ENCODE measurements at regions not wholly inside any gene's neighbourhood (a gene's known extent, or its start where the extent isn't known, plus 50 kb on each side); places are given as distances from the start of the nearest gene placed in this dataset.

DNA sequence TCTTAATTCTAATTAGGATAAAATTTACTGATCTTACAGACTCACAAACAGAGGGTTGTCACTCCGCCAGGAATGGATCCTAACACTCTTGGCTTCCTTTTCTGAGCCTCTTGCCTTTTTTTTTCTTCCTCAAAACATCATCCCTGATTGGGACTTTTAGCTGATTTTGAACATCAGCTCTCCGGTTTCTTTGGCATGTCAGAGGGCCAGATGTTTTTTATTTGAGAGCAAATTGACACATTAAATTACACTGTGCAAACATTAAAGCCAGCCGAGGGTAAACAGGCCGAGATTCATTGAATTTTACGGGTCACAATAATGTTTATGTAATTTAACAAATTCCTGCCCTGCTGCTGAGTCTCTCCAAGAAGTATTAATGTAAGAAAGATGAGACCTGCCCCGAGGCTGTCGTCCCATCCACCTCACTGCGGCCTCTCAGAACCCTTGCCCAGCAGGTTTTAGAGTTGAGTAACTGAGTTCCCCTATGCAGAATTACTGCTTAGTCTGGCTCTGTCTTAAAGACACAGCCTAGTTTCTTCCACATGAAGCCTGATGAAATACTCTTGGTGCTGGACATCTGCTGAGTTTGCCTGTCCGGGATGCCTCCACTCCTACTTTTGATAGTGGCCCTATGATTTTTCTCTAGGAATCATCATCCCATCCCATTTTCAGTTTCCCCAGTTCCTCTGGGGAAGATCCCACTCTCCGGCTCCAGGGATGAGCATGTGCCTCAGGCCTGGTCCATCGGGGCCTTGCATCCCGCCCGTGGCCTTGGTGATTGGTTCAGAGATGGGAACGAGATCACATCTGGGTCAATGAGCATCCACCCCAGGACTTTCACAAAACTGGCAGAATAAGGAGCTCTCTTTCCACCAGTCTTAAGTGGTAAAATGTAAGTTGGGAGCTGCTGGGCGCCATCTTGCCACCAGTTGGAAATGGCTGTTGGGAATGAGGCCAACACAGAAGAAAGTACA lies 226.6 kb upstream of the TLE3 start:
- DNase-seq (ENCODE audit: low read depth in 2 of 2): no peak

DNA sequence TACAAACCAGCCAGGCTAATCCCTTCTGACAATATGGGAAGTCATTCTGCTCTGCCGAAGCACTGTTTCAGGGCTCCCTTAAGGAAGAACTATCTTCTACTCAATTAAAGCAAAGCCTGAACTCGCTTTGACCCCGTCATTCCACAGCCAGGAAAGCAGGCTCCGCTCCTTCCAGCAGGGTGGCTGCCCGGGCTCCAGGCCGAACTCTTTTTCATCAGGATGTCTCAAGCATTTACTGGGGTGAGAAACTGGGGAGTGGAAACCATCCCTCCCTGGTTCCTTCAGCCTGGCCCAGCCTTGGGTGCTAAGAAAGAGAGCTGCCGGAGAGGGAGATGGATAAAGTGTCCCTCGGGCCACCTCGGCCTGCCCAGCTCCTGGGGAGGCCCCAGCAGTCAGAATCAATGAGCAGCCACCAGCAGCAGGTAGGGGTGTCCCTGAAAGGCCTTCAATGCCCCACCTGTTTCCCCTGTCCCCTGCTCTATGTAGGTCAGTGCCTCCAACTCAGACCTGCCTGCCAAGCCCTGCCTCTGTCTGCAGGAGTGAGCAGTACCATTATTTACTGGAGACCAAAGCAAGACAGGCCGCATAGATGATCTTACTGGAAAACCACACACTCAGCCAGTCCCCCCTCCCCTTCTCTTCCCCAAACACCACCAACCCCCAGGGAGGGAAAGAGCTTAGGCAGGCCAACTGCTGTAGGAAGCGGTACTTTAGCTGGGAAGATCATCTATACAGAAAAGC lies 225.6 kb upstream of the TLE3 start:
- DNase-seq (ENCODE audit: low read depth in 2 of 2): no peak

DNA sequence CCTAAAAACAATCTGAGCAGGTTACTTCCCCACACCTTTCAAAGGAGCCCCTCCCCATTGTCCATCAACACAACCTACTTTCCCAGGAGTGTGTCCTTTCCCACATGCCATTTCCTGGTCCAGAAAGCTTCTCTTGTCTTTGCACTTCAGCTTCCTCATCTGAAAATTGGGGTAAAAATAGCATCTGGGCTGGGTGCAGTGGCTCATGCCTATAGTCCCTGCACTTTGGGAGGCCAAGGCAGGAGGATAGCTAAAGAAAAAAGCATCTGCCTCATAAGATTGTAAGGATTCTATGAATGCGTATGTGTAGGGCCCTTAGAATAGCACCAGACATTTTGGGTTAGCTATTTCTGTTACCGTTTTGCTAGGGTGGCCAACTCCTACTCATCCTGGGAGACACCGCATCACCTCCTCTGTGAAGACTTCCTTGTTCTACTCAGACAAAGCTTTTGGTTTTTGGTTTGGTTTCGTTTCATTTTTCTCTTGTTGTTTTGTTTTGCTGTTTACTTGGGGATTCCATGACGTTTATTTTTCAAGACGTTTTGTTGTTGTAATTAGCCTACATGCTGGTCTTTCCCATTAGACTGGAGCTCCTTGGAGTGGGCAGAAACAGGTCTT lies 224.4 kb upstream of the TLE3 start:
- no peak for DNase-seq (ENCODE audit: low read depth in 2 of 2)

DNA sequence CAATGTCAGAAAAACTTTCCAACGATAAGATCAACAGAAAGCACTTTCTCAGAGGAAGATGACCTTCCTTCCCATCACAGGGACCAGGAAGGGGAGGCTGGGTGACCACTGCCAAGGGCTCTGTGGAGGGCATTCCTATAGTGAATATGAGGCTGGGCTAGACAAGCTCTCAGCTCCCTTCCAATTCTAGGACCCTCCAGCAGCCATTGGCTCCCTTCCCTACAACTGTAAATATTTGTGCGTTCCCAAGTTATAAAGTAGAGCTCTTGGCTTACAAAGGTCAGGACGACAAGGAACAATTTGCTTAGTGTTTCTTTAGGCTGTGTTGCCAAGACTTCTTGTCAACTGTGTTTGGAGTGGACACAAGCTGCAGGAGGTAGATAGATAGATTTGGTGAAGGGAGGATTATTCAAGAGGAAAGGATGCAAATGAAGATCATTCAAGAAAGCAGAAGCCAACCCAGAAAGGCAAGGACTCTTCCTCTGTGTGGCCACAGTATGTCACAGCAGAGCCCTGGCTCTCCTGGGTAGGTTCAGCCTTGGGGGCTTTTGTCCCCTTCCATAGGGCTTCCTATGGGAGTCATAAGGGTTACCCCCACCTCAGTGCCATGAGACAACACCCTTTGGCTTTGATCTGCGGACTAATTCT lies 223.6 kb upstream of the TLE3 start:
- DNase-seq (ENCODE audit: low read depth in 2 of 2): no peak

DNA sequence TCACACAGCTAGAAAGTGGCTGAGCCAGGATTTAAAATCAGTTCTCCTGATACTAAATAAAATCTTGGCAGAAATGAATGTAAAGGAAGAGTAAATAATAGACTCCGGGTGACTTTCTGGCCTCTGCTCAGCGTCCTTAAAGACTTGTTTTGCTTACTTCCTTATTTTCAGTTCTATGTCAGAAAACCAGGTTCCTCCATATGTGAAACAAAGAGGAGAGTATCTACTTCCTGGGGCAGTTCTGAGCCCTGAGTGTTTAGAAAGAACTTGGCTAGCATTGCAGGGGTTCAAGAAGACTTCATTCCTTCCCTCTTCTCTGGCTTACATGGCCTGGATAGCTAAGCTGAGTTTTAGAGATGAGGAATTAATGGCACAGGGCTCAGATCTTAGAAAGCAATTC lies 222.8 kb upstream of the TLE3 start:
- DNase-seq (ENCODE audit: low read depth in 2 of 2): no peak

DNA sequence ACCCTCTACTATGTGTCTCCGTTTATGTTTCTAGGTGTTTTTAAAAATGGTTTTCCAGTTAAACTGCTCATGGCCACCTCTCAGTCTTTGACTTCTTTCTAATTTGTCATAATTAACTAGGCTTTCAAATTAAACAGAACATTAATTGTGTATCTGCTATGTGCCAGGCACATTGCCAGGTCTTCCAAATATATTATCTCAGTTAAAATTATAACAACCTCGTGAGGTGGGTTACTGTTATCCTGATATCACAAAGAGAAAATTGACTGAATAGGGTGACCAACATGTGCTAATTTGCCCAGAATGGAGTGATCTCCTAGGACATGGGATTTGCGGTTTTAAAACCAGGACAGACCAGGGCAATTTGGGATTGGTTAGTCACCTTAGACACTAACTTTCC lies 222.4 kb upstream of the TLE3 start:
- DNase-seq (ENCODE audit: low read depth in 2 of 2): no peak

DNA sequence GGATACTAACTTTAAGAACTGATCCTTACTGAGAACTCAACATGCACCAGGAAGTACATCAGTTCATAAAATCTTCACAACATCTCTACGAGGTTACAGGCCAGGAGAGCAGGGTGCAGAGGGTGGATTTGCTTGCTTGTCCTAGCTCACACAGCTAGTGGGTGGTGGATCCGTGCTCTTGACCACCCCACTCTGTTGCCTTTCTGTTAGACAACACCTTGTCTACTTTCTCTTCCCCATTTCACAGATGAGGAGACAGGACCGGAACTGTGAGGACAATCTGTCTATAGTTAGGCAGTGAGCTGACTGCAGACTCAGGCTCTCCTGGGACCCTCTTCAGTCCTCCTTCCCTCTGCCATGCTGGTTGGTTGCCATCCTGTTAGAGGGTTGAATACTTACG lies 221.7 kb upstream of the TLE3 start:
- DNase-seq (ENCODE audit: low read depth in 2 of 2): no peak

DNA sequence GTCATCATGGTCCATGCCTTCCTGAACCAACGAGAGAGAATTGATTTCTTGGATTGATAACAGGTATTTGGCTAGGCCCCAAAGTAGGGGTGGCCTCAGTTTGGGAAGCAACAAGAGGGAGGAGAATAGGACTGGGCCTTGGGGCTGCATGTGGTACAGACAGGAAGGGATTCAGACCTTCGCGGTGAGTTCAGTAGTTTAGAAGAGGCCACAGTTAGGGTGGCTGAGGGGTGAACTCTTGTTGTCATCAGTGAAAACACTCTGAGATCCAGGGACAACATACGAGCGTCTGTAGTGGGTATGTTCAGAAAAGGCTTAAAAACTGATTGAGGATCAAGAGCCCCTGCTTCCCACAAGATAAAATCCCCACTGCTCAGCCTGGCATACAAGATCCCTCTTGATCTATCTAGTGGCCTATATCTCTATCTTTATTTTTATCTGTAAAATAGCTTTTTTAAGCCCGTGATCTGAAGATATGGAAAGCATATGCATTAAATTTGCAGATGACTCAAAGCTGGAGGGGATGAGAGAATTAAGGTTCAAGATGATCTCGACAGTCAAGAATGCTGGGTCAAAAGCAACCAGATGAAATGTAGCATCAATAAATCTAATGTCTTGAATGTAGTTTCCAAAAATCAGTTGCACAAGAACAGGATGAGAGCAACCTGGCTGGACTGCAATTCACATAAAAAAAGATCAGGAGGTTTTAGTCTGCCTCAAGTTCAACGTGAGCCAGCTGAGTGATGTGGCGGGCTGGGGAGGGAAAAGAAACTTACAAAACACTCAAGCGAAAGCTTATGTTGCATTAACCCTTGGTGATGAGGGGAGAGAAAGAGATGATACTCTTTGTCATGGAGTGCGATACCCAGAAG lies 221.1 kb upstream of the TLE3 start:
- no peak for DNase-seq (ENCODE audit: low read depth in 2 of 2)

DNA sequence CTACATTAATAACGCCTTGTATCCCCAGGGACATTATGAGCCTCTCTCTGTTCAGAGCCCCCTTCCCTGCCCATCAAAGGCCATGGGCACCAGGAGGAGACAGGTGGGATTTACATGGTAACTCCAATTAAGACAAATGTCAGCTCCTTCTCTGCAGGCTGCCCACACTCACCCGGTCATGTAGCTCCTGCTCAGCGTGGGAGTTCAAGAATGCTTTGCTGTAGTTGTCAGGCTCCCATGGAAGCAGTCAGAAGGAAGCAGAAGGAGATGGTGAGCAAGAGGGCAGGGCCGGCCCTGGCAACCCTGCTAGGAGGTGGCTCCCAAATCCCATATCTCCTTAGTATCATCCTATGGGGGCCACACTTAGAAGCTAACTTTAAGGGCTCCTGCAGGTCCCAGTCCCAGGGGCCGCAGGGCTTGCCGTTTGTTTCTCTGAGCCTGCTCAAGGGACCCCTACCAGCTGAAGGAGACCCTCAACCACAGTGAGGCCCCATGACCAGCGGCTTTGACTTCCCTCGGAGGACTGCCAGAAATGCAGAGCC lies 218.4 kb upstream of the TLE3 start:
- DNase-seq (ENCODE audit: low read depth in 2 of 2): no peak

DNA sequence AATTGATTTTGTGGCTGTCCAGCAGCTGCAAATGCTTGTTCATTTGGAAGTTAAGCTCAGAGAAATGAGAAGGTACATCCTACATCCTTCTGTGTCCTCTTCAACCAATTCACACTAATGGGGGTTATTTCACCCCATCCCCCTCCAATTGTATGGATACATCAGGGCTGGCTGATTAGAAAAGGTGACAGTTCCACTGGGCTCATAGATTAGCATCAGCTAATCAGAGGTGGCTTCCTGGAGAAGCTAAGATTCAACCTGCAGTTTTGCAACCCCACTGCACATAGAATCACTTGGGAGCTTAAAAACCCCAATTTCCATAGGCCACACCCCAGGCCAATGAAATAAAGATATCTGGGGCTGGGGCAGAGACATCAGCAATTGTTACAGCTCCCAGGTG lies 217.7 kb upstream of the TLE3 start:
- no peak for DNase-seq (ENCODE audit: low read depth in 2 of 2)

DNA sequence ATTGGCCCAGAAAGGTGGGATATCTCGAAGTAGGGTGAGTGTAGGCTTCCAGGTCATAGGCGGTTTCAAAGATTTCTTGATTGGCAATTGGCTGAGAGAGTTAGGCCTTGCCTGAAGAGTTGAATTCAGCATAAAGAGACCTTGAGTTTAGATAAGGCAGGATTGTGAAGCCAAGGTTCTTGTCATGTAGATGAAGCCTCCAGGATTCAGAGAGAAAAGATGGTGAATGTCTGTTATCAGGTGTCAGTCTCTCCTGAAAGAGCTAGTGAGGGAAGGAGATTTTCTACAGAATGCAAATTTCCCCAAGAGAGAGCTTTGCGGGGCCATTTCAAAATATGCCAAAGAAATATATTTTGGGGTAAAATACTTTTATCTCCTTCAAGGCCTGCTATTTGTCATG lies 217.0 kb upstream of the TLE3 start:
- DNase-seq (ENCODE audit: low read depth in 2 of 2): no peak

DNA sequence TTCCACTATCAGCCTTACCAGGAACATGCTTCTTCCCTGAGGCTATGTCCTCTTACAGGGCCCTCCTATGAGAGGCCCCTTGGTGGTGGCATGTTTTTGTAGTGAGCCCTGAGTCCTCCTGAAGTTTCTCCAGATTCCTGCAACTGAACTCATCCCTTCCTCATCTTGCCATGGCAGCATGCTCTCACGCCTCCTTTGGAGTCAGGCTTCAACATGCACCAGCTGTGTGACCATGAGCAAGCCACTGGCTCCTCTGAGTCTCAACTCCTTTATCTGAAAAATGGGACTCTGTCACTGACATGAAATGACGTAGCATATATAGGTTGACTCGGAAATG lies 216.3 kb upstream of the TLE3 start:
- DNase-seq (ENCODE audit: low read depth in 2 of 2): no peak

DNA sequence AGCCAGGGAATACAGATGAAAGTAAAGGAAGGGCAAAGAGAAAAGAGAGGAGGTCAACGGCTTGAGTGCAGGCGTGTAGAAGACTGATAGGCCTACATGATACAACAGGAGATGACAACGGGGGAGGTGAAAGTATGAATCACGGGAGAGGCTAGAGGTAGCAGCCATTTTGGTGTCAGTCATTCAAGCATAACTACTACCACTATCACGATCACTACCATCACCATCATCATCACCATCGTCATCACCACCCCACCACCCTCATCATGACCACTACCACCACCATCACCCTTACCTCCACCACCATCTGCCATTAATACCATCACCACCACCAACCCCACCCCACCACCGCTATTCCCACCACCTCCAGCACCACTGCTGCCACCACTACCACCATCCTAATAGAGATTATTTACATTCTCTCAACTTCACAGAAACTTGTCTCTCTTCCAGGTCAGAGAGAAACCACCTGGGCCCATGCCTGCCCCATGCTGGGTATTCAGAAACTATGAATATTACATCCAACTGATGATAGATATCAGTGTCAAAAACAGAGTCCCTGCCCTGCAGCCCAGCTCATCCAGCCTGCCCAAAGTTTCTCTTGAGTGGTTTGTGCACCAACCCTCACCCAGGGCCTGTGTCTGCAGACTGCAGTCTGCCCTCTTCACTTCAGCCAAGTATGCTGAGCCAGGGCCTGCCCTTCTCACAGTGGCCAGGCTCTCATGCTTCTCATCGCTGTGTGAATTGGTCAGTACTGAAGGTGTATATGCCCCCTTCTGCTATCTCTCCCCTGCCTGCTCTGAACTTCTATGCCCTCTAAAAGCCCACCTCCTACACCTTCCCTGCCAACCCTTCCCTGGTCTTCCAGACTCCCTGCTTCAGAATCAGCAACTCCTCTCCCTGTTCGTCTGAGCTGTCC lies 215.6 kb upstream of the TLE3 start:
- no peak for DNase-seq (ENCODE audit: low read depth in 2 of 2)

DNA sequence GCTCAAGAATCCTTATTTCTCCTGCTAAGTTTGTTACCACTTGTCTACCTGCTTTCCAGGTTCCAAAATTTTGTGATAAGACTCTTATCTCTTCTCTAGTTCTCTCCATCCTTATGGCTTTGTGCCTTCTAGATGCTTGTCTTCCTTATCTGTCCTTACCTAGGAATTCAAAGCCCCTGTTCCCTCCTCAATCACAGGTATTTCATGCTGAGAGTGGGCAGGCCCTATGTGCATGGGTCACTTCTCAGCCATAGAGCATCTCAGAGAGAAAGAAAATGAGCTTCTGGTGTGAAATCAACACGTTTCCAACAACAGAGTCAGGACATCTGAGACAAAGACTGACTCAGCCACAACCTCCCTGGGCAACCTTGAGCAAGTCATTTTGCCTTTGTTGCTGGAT lies 214.1 kb upstream of the TLE3 start:
- DNase-seq (ENCODE audit: low read depth in 2 of 2): no peak

DNA sequence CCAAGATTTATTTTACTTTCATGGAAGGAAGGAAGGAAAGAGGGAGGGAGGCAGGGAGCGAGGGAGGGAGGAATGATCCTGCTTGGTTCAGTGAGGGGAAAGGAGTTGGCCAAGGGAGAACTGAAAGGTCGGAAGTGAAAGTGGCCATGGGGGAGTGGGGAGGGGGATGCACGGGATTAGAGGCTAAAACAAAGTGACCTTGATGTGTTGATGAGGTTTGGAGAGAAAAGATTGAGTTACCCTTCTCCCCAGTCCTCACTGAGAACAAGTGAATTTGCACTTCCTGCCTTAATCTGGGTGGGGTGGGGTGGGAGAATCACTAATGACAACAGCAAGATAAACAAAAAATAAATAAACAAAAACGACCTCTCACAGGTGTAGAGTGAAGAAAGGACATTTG lies 212.0 kb upstream of the TLE3 start:
- DNase-seq (ENCODE audit: low read depth in 2 of 2): no peak

DNA sequence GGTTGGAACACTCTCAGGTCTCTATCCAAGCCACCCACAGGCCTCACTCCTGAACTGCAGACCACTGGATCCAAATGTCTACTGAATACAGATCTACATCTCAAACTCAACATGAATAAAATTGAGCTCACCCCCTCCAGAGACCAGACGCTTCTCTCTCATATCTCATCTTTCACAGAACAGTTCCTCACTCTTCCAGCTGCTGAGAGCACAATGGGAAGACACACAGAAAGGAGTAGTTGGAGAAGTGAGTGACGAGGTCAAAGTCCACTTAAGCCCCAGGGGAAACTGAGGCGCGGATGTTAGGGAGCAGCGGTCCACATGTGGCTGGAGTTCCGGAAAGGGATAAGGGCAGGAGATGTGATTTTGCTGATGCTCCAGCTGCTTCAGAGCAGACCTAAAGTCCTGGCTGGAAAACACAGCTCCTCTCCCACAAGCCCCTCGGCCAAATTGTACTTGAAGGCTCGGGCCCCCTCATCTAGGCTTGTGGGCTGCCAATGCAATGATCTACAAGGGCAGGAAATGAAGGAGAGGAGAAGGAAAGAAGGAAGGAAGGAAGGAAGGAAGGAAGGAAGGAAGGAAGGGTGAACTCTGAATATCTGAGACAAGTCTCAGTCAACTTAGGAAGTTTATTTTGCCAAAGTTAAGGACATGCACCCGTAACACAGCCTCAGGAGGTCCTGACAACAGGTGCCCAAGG lies 211.2 kb upstream of the TLE3 start:
- no peak for DNase-seq (ENCODE audit: low read depth in 2 of 2)

DNA sequence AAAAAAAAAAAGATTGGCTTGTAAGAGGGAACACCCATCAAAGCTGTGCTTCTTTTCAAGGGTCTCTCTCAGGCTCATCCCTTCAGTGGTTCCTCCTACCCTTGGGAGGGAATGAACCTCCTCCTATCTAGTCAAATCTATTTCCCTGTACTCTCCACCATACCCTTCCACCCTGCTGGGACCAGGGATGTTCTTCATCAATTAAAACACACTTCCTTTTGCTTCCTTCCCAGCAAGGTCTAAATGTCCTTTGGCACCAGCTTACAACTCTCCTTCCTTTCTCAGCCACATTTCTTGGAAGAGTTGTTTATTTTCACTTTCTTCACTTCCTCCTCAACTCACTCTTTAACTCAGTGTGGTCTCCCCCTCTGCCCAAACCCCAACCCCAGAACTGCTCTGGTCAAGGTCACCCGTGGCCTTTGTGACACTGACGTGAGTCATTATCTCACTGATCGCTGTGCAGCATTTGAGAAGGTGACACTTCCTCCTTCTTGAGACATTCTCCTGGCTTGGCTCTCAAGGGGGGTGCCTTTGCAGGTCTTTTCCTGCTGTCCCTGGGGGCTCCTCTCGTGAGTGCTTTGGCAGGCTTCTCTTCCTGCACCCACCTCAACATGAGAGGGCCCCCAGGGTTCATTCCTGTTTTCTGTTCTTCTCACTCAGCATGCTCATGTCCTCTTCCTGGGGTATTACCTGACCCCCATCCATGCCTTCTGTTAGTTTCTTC lies 210.5 kb upstream of the TLE3 start:
- DNase-seq (ENCODE audit: low read depth in 2 of 2): no peak

DNA sequence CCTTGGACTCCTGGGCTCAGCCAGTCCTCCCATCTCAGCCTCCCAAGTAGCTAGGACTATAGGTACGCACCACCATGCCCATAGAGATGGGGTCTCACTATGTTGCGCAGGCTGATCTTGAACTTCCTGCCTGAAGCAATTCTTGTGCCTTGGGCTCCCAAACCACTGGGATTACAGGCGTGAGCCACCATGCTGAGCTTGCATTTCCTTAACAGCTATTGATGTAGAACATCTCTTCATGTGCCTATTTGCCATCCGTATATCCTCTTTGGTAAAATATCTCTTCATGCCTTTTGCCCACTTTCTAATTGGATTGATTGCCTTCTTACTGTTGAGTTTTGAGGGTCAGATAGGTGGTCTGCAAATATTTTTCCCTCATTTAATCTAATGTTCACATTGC lies 208.9 kb upstream of the TLE3 start:
- no peak for DNase-seq (ENCODE audit: low read depth in 2 of 2)

DNA sequence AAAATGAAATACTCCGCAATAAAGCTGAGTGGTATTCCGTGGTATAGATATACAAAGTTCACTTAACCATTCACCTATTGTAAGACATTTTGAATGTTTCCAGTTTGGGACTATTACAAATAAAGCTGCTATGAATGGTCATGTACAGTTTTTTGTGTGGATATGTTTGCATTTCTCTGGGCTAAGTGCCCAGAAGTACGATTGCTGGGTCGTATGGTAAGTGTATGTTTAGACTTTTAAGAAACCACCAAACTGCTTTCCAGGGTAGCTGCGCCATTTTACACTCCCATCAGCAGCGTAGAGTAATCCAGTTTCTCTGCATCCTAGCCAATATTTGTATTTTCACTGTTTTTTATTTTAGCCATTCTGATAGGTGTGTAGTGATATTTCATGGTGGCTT lies 208.4 kb upstream of the TLE3 start:
- no peak for DNase-seq (ENCODE audit: low read depth in 2 of 2)

All from stimulated activated CD4-positive, alpha-beta T cell treated with anti-CD3 and anti-CD28 coated beads, Interleukin-15, amount 100 ng/mL, for 48 hours (primary cell).